GM12878 (cell line): ENCODE measurements at regions not wholly inside any gene's neighbourhood (a gene's known extent, or its start where the extent isn't known, plus 50 kb on each side); places are given as distances from the start of the nearest gene placed in this dataset.

Experiments
- ATAC-seq: fragments of 200-7000 bp; cut with Tn5 transposase; 3 replicates; pipeline ENCODE4 v1.9.1; 2020; ENCODE audit warnings: mild to moderate bottlenecking, moderate library complexity
- BruUV-seq: library from RNA; stranded (reverse); fragments of 400-500 nt; replicated peaks from 2 replicates; lab custom pipeline; 2021; lab: Mats Ljungman, UMichigan
- CTCF ChIA-PET: fragments of 300-600 bp; sonication (Branson Sonifier 250); formaldehyde crosslinking; extraction: SDS; loops from one replicate; lab custom pipeline; 2021; ENCODE audit warnings: inconsistent platforms; lab: Yijun Ruan, JAX
- POLR2A ChIA-PET: fragments of 350-600 bp; formaldehyde crosslinking; extraction: SDS; loops from one replicate; lab custom pipeline; 2021; ENCODE audit warnings: inconsistent platforms; lab: Charles Lee
- RAD21 ChIA-PET: fragments of 300-600 bp; sonication (Branson Sonifier 250); formaldehyde crosslinking; loops from one replicate; lab custom pipeline; 2023; ENCODE audit warnings: antibody characterized with exemption; ENCODE audit not compliant: unreplicated experiment; lab: Charles Lee
- SMC1A ChIA-PET: fragments of 300-600 bp; sonication (Branson Sonifier 250); formaldehyde crosslinking; loops from one replicate; lab custom pipeline; 2023; ENCODE audit not compliant: unreplicated experiment, uncharacterized antibody; lab: Charles Lee
- DNase-seq: peaks from one replicate; pipeline ENCODE4 v3.0.0-alpha.2; 2011; ENCODE audit warnings: low read depth, low spot score
- FAIRE-seq: peaks from 3 replicates; lab custom pipeline; 2011; peaks lifted over from hg19 to GRCh38; lab: Jason Lieb, UNC
- H2AFZ ChIP-seq: 2 replicates; pipeline ENCODE4 v1.6.0; 2011; ENCODE audit warnings: low read depth, low read length, control low read depth; ENCODE audit not compliant: control insufficient read depth
- H3K27ac ChIP-seq: 2 replicates; pipeline ENCODE4 v1.5.1; 2011; ENCODE audit warnings: control low read depth; ENCODE audit not compliant: control insufficient read depth, insufficient read depth
- H3K27me3 ChIP-seq, 2 experiments: replicated peaks in 1 of 2; 2 replicates each; pipeline versions ENCODE4 v1.6.0 to v1.6.1; 2011; ENCODE audit warnings: low read length in 1 of 2; ENCODE audit not compliant: control insufficient read depth in 2 of 2, insufficient read depth in 2 of 2
- H3K36me3 ChIP-seq, 2 experiments: 2 replicates each; pipeline ENCODE4 v1.5.1; 2011; ENCODE audit warnings: low read length in 1 of 2; ENCODE audit not compliant: control insufficient read depth in 2 of 2, insufficient read depth in 2 of 2
- H3K4me1 ChIP-seq: 2 replicates; pipeline ENCODE4 v1.6.1; 2011; ENCODE audit warnings: mild to moderate bottlenecking, low read length, moderate library complexity, mixed read lengths; ENCODE audit not compliant: control insufficient read depth, insufficient read depth
- H3K4me2 ChIP-seq: 2 replicates; pipeline ENCODE4 v1.6.0; 2011; ENCODE audit warnings: control low read depth; ENCODE audit not compliant: control insufficient read depth, insufficient read depth
- H3K4me3 ChIP-seq: fragments of 200-600 bp; sonication (generic); 2 replicates; pipeline ENCODE4 v1.5.1; 2016
- H3K79me2 ChIP-seq: 2 replicates; pipeline ENCODE4 v1.6.0; 2011; ENCODE audit warnings: low read length; ENCODE audit not compliant: control insufficient read depth, insufficient read depth
- H3K9ac ChIP-seq: 2 replicates; pipeline ENCODE4 v1.8.0; 2011; ENCODE audit warnings: low read length, control low read depth, mixed read lengths; ENCODE audit not compliant: control insufficient read depth, insufficient read depth
- H3K9me3 ChIP-seq: replicated peaks from 3 replicates; pipeline ENCODE4 v1.5.1; 2011; ENCODE audit warnings: mild to moderate bottlenecking, low read length; ENCODE audit not compliant: control insufficient read depth, insufficient read depth
- H4K20me1 ChIP-seq: 2 replicates; pipeline ENCODE4 v1.6.0; 2011; ENCODE audit not compliant: control insufficient read depth, insufficient read depth
- BACH1 ChIP-seq: fragments of 450-650 bp; IDR thresholded peaks from 2 replicates; pipeline ENCODE4 v1.6.1; 2017; ENCODE audit warnings: mild to moderate bottlenecking, borderline replicate concordance
- CBFB ChIP-seq: IDR thresholded peaks from 2 replicates; pipeline ENCODE4 v1.6.1; 2016; ENCODE audit warnings: antibody characterized with exemption, low read depth
- CHD4 ChIP-seq: fragments of 200-600 bp; sonication (generic); IDR thresholded peaks from 2 replicates; pipeline ENCODE4 v1.6.1; 2016; ENCODE audit warnings: mild to moderate bottlenecking
- FOXK2 ChIP-seq: fragments of 450-650 bp; IDR thresholded peaks from 2 replicates; pipeline ENCODE4 v1.6.1; 2017; ENCODE audit warnings: mild to moderate bottlenecking, moderate library complexity
- IKZF2 ChIP-seq, 2 experiments: fragments of 450-650 bp; IDR thresholded peaks; 2 replicates each; pipeline ENCODE4 v1.6.1; 2017; ENCODE audit warnings: mild to moderate bottlenecking in 2 of 2, moderate library complexity in 2 of 2
- LARP7 ChIP-seq: fragments of 450-650 bp; IDR thresholded peaks from 2 replicates; pipeline ENCODE4 v1.6.1; 2017; ENCODE audit warnings: mild to moderate bottlenecking
- PAX8 ChIP-seq: fragments of 450-650 bp; IDR thresholded peaks from 2 replicates; pipeline ENCODE4 v1.6.1; 2017; ENCODE audit warnings: mild to moderate bottlenecking, moderate library complexity
- POU2F2 ChIP-seq: IDR thresholded peaks from 3 replicates; pipeline ENCODE4 v1.6.1; 2011; ENCODE audit warnings: low read depth, mild to moderate bottlenecking, low read length, borderline replicate concordance
- RBBP5 ChIP-seq: fragments of 200-600 bp; sonication (generic); conservative IDR thresholded peaks from 2 replicates; pipeline ENCODE4 v1.6.1; 2016
- SMARCA5 ChIP-seq: fragments of 450-650 bp; IDR thresholded peaks from 2 replicates; pipeline ENCODE4 v1.6.1; 2017; ENCODE audit warnings: mild to moderate bottlenecking
- STAT3 ChIP-seq: IDR thresholded peaks from 2 replicates; pipeline ENCODE4 v1.6.1; 2011; ENCODE audit warnings: low read depth, low read length, improper control_type of control experiment
- ZNF217 ChIP-seq: fragments of 450-650 bp; IDR thresholded peaks from 2 replicates; pipeline ENCODE4 v1.6.1; 2017; ENCODE audit warnings: antibody characterized with exemption, mild to moderate bottlenecking
- ZNF24 ChIP-seq: fragments of 450-650 bp; IDR thresholded peaks from 2 replicates; pipeline ENCODE4 v1.6.1; 2017; ENCODE audit warnings: antibody characterized with exemption, mild to moderate bottlenecking
- WGBS: methylation state at CpG from one replicate; pipeline ENCODE4 v1.1.6; 2016; ENCODE audit warnings: low lambda C conversion rate; ENCODE audit not compliant: insufficient replicate concordance, insufficient coverage; ENCODE audit errors: missing lambda C conversion rate; 5-methylcytosine and 5-hydroxymethylcytosine counted together
- in situ Hi-C: fragments of 300-500 bp; cut with MboI; formaldehyde crosslinking; loops from 9 replicates; pipeline ENCODE4 v1.14.3; 2018; ENCODE audit warnings: mixed read lengths
- intact Hi-C: fragments of 100-400 bp; cut with micrococcal nuclease; formaldehyde crosslinking; loops from one replicate; pipeline ENCODE4 v1.14.2; 2022; ENCODE audit not compliant: unreplicated experiment
- TF ChIP-seq, protein P1 (sequence below): fragments of 450-650 bp; IDR thresholded peaks from 2 replicates; pipeline ENCODE4 v1.6.1; 2017; ENCODE audit warnings: antibody characterized with exemption, mild to moderate bottlenecking, moderate library complexity
- TF ChIP-seq, protein P2 (sequence below): fragments of 450-650 bp; formaldehyde crosslinking; IDR thresholded peaks from 2 replicates; pipeline ENCODE4 v1.5.0; 2022; ENCODE audit warnings: mild to moderate bottlenecking, missing genetic modification characterization
- TF ChIP-seq, protein P3 (sequence below): fragments of 450-650 bp; IDR thresholded peaks from 2 replicates; pipeline ENCODE4 v1.6.1; 2017; ENCODE audit warnings: borderline replicate concordance

DNA sequence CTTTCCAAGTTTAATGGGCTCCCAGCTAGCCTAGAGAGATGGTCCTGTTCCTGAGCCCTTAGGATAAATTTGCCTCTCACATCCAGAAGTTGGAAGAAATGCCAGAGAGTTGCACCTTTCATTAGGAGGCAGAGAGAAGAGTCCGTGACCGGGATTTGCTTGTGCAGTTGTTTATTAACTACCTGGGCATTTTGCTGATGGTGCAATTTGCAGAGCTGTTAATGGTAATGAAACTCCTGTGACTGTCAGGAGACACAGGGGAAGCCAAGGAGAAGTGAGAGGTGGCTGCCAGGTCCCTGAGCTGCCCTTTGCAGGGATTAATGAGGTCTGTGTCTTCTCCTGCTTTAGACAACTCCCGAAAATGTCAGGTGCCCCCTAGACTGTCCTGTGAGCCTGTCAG lies 69.1 kb upstream of the B3GAT1 start:
- no peak for FAIRE-seq
- Histone ChIP-seq H3K9ac (no peak overlapping the region), H3K36me3 (no peaks in the 10 kb centered on the region), H3K4me3 (no peak overlapping the region), H3K27ac (no peak overlapping the region), H3K4me2 (no peak overlapping the region), H3K27me3 (no peaks in the 10 kb centered on the region; a peak in 2 of 4 replicates), H3K4me1 (no peaks in the 10 kb centered on the region), H3K79me2 (no peaks in the 10 kb centered on the region), H2AFZ (no peak overlapping the region), H3K9me3 (no peaks in the 10 kb centered on the region), H4K20me1 (no peaks in the 10 kb centered on the region)
- TF ChIP-seq CHD4: no peak
- TF ChIP-seq PAX8: no peak
- TF ChIP-seq, protein P1, sequence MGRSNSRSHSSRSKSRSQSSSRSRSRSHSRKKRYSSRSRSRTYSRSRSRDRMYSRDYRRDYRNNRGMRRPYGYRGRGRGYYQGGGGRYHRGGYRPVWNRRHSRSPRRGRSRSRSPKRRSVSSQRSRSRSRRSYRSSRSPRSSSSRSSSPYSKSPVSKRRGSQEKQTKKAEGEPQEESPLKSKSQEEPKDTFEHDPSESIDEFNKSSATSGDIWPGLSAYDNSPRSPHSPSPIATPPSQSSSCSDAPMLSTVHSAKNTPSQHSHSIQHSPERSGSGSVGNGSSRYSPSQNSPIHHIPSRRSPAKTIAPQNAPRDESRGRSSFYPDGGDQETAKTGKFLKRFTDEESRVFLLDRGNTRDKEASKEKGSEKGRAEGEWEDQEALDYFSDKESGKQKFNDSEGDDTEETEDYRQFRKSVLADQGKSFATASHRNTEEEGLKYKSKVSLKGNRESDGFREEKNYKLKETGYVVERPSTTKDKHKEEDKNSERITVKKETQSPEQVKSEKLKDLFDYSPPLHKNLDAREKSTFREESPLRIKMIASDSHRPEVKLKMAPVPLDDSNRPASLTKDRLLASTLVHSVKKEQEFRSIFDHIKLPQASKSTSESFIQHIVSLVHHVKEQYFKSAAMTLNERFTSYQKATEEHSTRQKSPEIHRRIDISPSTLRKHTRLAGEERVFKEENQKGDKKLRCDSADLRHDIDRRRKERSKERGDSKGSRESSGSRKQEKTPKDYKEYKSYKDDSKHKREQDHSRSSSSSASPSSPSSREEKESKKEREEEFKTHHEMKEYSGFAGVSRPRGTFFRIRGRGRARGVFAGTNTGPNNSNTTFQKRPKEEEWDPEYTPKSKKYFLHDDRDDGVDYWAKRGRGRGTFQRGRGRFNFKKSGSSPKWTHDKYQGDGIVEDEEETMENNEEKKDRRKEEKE: no peak
- TF ChIP-seq RBBP5: no peak
- no peak for TF ChIP-seq ZNF24
- no peak for TF ChIP-seq ZNF217
- no peak for TF ChIP-seq STAT3
- TF ChIP-seq POU2F2: no peak
- TF ChIP-seq BACH1: no peak
- TF ChIP-seq, protein P2, sequence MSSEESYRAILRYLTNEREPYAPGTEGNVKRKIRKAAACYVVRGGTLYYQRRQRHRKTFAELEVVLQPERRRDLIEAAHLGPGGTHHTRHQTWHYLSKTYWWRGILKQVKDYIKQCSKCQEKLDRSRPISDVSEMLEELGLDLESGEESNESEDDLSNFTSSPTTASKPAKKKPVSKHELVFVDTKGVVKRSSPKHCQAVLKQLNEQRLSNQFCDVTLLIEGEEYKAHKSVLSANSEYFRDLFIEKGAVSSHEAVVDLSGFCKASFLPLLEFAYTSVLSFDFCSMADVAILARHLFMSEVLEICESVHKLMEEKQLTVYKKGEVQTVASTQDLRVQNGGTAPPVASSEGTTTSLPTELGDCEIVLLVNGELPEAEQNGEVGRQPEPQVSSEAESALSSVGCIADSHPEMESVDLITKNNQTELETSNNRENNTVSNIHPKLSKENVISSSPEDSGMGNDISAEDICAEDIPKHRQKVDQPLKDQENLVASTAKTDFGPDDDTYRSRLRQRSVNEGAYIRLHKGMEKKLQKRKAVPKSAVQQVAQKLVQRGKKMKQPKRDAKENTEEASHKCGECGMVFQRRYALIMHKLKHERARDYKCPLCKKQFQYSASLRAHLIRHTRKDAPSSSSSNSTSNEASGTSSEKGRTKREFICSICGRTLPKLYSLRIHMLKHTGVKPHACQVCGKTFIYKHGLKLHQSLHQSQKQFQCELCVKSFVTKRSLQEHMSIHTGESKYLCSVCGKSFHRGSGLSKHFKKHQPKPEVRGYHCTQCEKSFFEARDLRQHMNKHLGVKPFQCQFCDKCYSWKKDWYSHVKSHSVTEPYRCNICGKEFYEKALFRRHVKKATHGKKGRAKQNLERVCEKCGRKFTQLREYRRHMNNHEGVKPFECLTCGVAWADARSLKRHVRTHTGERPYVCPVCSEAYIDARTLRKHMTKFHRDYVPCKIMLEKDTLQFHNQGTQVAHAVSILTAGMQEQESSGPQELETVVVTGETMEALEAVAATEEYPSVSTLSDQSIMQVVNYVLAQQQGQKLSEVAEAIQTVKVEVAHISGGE: no peak
- TF ChIP-seq, protein P3, sequence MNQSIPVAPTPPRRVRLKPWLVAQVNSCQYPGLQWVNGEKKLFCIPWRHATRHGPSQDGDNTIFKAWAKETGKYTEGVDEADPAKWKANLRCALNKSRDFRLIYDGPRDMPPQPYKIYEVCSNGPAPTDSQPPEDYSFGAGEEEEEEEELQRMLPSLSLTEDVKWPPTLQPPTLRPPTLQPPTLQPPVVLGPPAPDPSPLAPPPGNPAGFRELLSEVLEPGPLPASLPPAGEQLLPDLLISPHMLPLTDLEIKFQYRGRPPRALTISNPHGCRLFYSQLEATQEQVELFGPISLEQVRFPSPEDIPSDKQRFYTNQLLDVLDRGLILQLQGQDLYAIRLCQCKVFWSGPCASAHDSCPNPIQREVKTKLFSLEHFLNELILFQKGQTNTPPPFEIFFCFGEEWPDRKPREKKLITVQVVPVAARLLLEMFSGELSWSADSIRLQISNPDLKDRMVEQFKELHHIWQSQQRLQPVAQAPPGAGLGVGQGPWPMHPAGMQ: no peak
- no peak for TF ChIP-seq SMARCA5
- TF ChIP-seq LARP7: no peak
- no peak for TF ChIP-seq IKZF2 (IDR thresholded peaks at IDR 0.05)
- TF ChIP-seq CBFB: no peak
- TF ChIP-seq FOXK2: no peak
- 28% methylated on average over 3 of the region's 3 CpGs for WGBS
- ChIA-PET CTCF (no interaction called here), SMC1A (no interaction called here), POLR2A (no interaction called here), RAD21 (no interaction called here)
- in situ Hi-C loops: no loop called here
- no peak for ATAC-seq
- DNase-seq: no peak
- BruUV-seq: no TSS peak
- intact Hi-C loops: no loop called here
